ENCODE measurements at regions not wholly inside any gene's neighbourhood (a gene's known extent, or its start where the extent isn't known, plus 50 kb on each side); places are given as distances from the start of the nearest gene placed in this dataset.

DNA sequence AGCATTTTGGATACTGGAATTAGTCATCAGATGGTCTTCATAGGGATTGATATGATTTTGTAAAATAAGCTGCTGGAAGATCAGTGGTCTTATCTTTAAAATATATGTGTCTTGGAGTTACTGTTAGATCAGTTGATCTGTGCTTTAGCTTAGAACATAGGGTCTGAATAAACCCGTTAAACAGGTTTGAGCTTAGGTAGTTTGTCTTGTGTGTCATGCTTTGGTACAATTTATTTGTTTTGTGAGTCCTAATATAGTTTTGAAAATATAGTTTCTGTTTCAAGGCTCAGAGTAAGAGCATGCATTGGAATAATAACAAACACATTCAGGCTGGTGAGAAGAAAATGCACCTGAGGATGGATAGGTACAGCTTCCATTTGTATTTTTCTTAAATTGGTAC, 505.0 kb downstream of the SLC16A7 start:
- no peak overlapping the region for H3K27ac ChIP-seq (ENCODE audit: poor library complexity, severe bottlenecking)
- no peak for DNase-seq (ENCODE audit: low spot score)

GRCh38 chr12:60101715-60102114, 505.9 kb downstream of the SLC16A7 start:
- Histone ChIP-seq H3K9me3 (ENCODE audit: severe bottlenecking) (peaks cover 3% of the 10 kb centered on the region), H3K4me3 (ENCODE audit: severe bottlenecking) (no peak overlapping the region), H3K36me3 (ENCODE audit: low read depth) (no peaks in the 10 kb centered on the region), H3K27me3 (ENCODE audit: insufficient read depth, poor library complexity, severe bottlenecking) (no peaks in the 10 kb centered on the region), H3K4me1 (ENCODE audit: insufficient read depth, poor library complexity, severe bottlenecking) (peaks cover 8% of the 10 kb centered on the region), H3K27ac (ENCODE audit: poor library complexity, severe bottlenecking) (no peak overlapping the region)
- DNase-seq (ENCODE audit: low spot score): no peak
- ATAC-seq (ENCODE audit: low read depth): peak; percentile 33; the same call in 1 of the 3 replicates
- TF ChIP-seq, protein P1, sequence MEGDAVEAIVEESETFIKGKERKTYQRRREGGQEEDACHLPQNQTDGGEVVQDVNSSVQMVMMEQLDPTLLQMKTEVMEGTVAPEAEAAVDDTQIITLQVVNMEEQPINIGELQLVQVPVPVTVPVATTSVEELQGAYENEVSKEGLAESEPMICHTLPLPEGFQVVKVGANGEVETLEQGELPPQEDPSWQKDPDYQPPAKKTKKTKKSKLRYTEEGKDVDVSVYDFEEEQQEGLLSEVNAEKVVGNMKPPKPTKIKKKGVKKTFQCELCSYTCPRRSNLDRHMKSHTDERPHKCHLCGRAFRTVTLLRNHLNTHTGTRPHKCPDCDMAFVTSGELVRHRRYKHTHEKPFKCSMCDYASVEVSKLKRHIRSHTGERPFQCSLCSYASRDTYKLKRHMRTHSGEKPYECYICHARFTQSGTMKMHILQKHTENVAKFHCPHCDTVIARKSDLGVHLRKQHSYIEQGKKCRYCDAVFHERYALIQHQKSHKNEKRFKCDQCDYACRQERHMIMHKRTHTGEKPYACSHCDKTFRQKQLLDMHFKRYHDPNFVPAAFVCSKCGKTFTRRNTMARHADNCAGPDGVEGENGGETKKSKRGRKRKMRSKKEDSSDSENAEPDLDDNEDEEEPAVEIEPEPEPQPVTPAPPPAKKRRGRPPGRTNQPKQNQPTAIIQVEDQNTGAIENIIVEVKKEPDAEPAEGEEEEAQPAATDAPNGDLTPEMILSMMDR (IDR thresholded peaks at IDR 0.05; ENCODE audit: poor library complexity, severe bottlenecking): no peak

More for the DNA sequence above, 505.0 kb downstream of the SLC16A7 start:
- H3K9me3 ChIP-seq (ENCODE audit: severe bottlenecking): peaks cover 3% of the 10 kb centered on the region
- no peak overlapping the region for H3K4me3 ChIP-seq (ENCODE audit: severe bottlenecking)
- no peaks in the 10 kb centered on the region for H3K36me3 ChIP-seq (ENCODE audit: low read depth)
- H3K27me3 ChIP-seq (ENCODE audit: insufficient read depth, poor library complexity, severe bottlenecking): no peaks in the 10 kb centered on the region
- peaks cover 8% of the 10 kb centered on the region for H3K4me1 ChIP-seq (ENCODE audit: insufficient read depth, poor library complexity, severe bottlenecking)
- no peak for ATAC-seq (ENCODE audit: low read depth)
- TF ChIP-seq, protein P1 (IDR thresholded peaks at IDR 0.05; ENCODE audit: poor library complexity, severe bottlenecking): no peak

- TF ChIP-seq, protein P1 (IDR thresholded peaks at IDR 0.05; ENCODE audit: poor library complexity, severe bottlenecking): peak; percentile 72
- Histone ChIP-seq H3K27ac (ENCODE audit: poor library complexity, severe bottlenecking) (no peak overlapping the region), H3K27me3 (ENCODE audit: insufficient read depth, poor library complexity, severe bottlenecking) (no peaks in the 10 kb centered on the region), H3K4me1 (ENCODE audit: insufficient read depth, poor library complexity, severe bottlenecking) (peaks cover 3% of the 10 kb centered on the region), H3K4me3 (ENCODE audit: severe bottlenecking) (no peak overlapping the region), H3K9me3 (ENCODE audit: severe bottlenecking) (no peaks in the 10 kb centered on the region), H3K36me3 (ENCODE audit: low read depth) (no peaks in the 10 kb centered on the region)
- no peak for DNase-seq (ENCODE audit: low spot score)
- ATAC-seq (ENCODE audit: low read depth): no peak; the same call in 2 of the 3 replicates
Observed at GRCh38 chr12:60106214-60106613, 510.4 kb downstream of the SLC16A7 start.

- DNase-seq (ENCODE audit: low spot score) (no peak), ATAC-seq (ENCODE audit: low read depth) (no peak)
- H3K4me1 ChIP-seq (ENCODE audit: insufficient read depth, poor library complexity, severe bottlenecking): no peaks in the 10 kb centered on the region
- H3K4me3 ChIP-seq (ENCODE audit: severe bottlenecking): no peak overlapping the region
- TF ChIP-seq, protein P1 (IDR thresholded peaks at IDR 0.05; ENCODE audit: poor library complexity, severe bottlenecking): no peak
- H3K27me3 ChIP-seq (ENCODE audit: insufficient read depth, poor library complexity, severe bottlenecking): no peaks in the 10 kb centered on the region
- H3K9me3 ChIP-seq (ENCODE audit: severe bottlenecking): no peaks in the 10 kb centered on the region
- H3K36me3 ChIP-seq (ENCODE audit: low read depth): no peaks in the 10 kb centered on the region
- no peak overlapping the region for H3K27ac ChIP-seq (ENCODE audit: poor library complexity, severe bottlenecking)
Observed at GRCh38 chr12:60107992-60108391, 512.2 kb downstream of the SLC16A7 start.

GRCh38 chr12:60112063-60112462, 516.2 kb downstream of the SLC16A7 start:
- TF ChIP-seq, protein P1 (IDR thresholded peaks at IDR 0.05; ENCODE audit: poor library complexity, severe bottlenecking): no peak

More at GRCh38 chr12:60112063-60112462, 516.2 kb downstream of the SLC16A7 start:
- no peaks in the 10 kb centered on the region for H3K27me3 ChIP-seq (ENCODE audit: insufficient read depth, poor library complexity, severe bottlenecking)
- no peaks in the 10 kb centered on the region for H3K36me3 ChIP-seq (ENCODE audit: low read depth)
- no peak overlapping the region for H3K4me3 ChIP-seq (ENCODE audit: severe bottlenecking)
- no peaks in the 10 kb centered on the region for H3K4me1 ChIP-seq (ENCODE audit: insufficient read depth, poor library complexity, severe bottlenecking)
- DNase-seq (ENCODE audit: low spot score) (no peak), ATAC-seq (ENCODE audit: low read depth) (no peak)
- no peaks in the 10 kb centered on the region for H3K9me3 ChIP-seq (ENCODE audit: severe bottlenecking)
- no peak overlapping the region for H3K27ac ChIP-seq (ENCODE audit: poor library complexity, severe bottlenecking)

All from RWPE2 (cell line).